Smooth muscle cell (in vitro differentiated cells): ENCODE measurements at regions not wholly inside any gene's neighbourhood (a gene's known extent, or its start where the extent isn't known, plus 50 kb on each side); places are given as distances from the start of the nearest gene placed in this dataset.

ENCODE experiments used
- DNase-seq: peaks from one replicate; lab custom pipeline; 2025; ENCODE audit not compliant: unreplicated experiment; lab: John Stamatoyannopoulos, UW
- H2AFZ ChIP-seq: fragments of 200-600 bp; sonication (generic); 2 replicates; pipeline ENCODE4 v1.6.0; 2016; ENCODE audit warnings: antibody characterized with exemption, low read depth, mild to moderate bottlenecking
- H3F3A ChIP-seq: fragments of 200-600 bp; sonication (generic); 2 replicates; pipeline ENCODE4 v1.6.0; 2017; ENCODE audit warnings: antibody characterized with exemption, low read depth
- H3K27ac ChIP-seq: fragments of 200-600 bp; sonication (generic); 2 replicates; pipeline ENCODE4 v1.5.1; 2016; ENCODE audit warnings: low read depth, mild to moderate bottlenecking
- H3K27me3 ChIP-seq: fragments of 200-600 bp; sonication (generic); 2 replicates; pipeline ENCODE4 v1.6.1; 2016; ENCODE audit warnings: low read depth, mild to moderate bottlenecking
- H3K36me3 ChIP-seq: fragments of 200-600 bp; sonication (generic); 2 replicates; pipeline ENCODE4 v1.5.1; 2016; ENCODE audit warnings: low read depth
- H3K4me1 ChIP-seq: fragments of 200-600 bp; sonication (generic); 2 replicates; pipeline ENCODE4 v1.5.1; 2016; ENCODE audit warnings: low read depth
- H3K4me2 ChIP-seq: fragments of 200-600 bp; sonication (generic); 2 replicates; pipeline ENCODE4 v1.6.0; 2016; ENCODE audit warnings: mild to moderate bottlenecking
- H3K4me3 ChIP-seq: fragments of 200-600 bp; sonication (generic); 2 replicates; pipeline ENCODE4 v1.5.1; 2016; ENCODE audit warnings: mild to moderate bottlenecking
- H3K79me2 ChIP-seq: fragments of 200-600 bp; sonication (generic); 2 replicates; pipeline ENCODE4 v1.6.0; 2016; ENCODE audit warnings: low read depth, mild to moderate bottlenecking
- H3K9ac ChIP-seq: fragments of 200-600 bp; sonication (generic); 2 replicates; pipeline ENCODE4 v1.6.0; 2016; ENCODE audit warnings: low read depth
- H3K9me3 ChIP-seq: fragments of 200-600 bp; sonication (generic); replicated peaks from 2 replicates; pipeline ENCODE4 v1.5.1; 2016; ENCODE audit warnings: low read depth
- H4K20me1 ChIP-seq: fragments of 200-600 bp; sonication (generic); 2 replicates; pipeline ENCODE4 v1.6.0; 2016; ENCODE audit warnings: low read depth
- CTCF ChIP-seq: fragments of 200-600 bp; sonication (generic); IDR thresholded peaks from 2 replicates; pipeline ENCODE4 v1.5.1; 2017; ENCODE audit warnings: borderline replicate concordance, mild to moderate bottlenecking, antibody characterized with exemption; ENCODE audit not compliant: insufficient read depth, poor library complexity, severe bottlenecking
- WGBS: methylation state at CpG from one replicate; pipeline ENCODE4 v1.1.7; 2016; ENCODE audit warnings: low lambda C conversion rate; 5-methylcytosine and 5-hydroxymethylcytosine counted together

GRCh38 chr3:189076449-189076848, 95.3 kb upstream of the TPRG1 start:
- H3K27me3 ChIP-seq, result no peaks in the 10 kb centered on the region
- no peaks in the 10 kb centered on the region for H3K9me3 ChIP-seq
- H3K36me3 ChIP-seq, result no peaks in the 10 kb centered on the region
- no peak overlapping the region for H3K9ac ChIP-seq
- H4K20me1 ChIP-seq, result no peaks in the 10 kb centered on the region
- no peak overlapping the region for H3K4me3 ChIP-seq
- H3F3A ChIP-seq, result no peaks in the 10 kb centered on the region
- no peaks in the 10 kb centered on the region for H3K79me2 ChIP-seq
- WGBS, result 37% methylated on average over 1 of the region's 1 CpG
- H3K27ac ChIP-seq, result no peak overlapping the region
- DNase-seq, result no peak
- H2AFZ ChIP-seq, result no peak overlapping the region
- no peak for TF ChIP-seq CTCF
- no peak overlapping the region for H3K4me2 ChIP-seq
- no peaks in the 10 kb centered on the region for H3K4me1 ChIP-seq

DNA sequence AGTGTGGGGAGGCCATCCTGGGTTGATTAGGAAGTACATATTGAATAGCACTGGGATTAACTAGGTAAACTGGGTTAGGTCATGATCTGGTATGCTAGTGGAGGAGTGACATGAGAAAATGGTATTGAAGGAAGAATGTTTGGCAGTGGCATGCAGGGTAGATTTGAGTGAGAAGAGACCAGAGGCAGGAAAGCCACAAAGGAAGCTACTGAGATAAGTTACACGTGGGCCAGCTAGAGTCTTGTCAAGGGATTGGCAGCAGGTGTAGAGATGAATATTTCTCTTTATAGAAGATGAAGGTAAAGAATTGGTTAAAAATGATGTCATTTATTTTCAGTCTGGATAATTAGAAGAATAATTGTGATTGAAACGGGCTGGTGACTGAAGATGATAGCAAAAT, 91.0 kb upstream of the TPRG1 start:
- H3K4me3 ChIP-seq, result no peak overlapping the region
- no peaks in the 10 kb centered on the region for H3K4me1 ChIP-seq
- no peaks in the 10 kb centered on the region for H3K9me3 ChIP-seq
- no peak overlapping the region for H3K4me2 ChIP-seq
- H3K27me3 ChIP-seq, result no peaks in the 10 kb centered on the region
- DNase-seq, result no peak
- no peak for TF ChIP-seq CTCF
- no peaks in the 10 kb centered on the region for H3K79me2 ChIP-seq
- H3F3A ChIP-seq, result no peaks in the 10 kb centered on the region
- H3K9ac ChIP-seq, result no peak overlapping the region
- H4K20me1 ChIP-seq, result no peaks in the 10 kb centered on the region
- no peak overlapping the region for H2AFZ ChIP-seq
- H3K27ac ChIP-seq, result no peak overlapping the region
- WGBS, result 77% methylated on average over 2 of the region's 2 CpGs
- no peaks in the 10 kb centered on the region for H3K36me3 ChIP-seq

DNA sequence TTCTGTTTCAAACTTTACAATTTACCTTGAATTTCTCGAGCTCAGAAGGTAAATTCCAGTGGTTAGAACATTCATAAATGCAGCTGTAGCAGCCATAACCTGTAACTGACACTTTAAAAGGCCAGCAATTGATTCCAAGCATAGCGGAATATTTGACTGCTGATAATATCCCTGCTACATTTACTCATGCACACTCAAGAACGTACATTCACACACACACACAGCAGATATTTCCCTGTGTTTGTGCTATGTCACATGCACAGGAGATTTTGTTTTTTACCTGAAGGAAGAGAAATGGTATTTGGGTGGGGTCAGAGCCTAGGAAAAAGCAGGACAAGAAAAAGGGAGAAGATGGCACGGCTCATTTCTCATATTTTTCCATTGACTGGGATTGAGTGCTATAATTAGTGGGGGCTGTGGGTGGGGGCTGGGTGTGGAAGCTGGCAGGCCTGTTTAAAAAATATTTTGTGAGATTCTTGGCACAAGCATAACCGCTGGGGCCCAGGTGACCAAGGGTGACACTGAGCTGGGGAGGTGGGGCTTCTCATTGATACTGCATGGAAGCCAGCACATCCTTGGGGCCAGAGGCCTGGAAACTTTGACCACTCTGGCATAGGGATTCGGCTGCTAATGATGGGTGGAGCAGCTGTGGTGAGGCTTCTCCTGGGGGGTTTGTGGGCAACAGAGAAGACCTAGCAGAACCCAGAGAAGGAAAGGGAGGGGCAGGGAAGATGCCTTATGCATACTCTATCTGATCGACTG, 88.9 kb upstream of the TPRG1 start:
- H4K20me1 ChIP-seq, result no peaks in the 10 kb centered on the region
- 83% methylated on average over 7 of the region's 7 CpGs for WGBS
- no peak for DNase-seq
- no peak for TF ChIP-seq CTCF
- no peaks in the 10 kb centered on the region for H3K79me2 ChIP-seq
- H3K9ac ChIP-seq, result no peak overlapping the region
- no peak overlapping the region for H3K27ac ChIP-seq
- no peak overlapping the region for H3K4me3 ChIP-seq
- no peak overlapping the region for H2AFZ ChIP-seq
- no peaks in the 10 kb centered on the region for H3K36me3 ChIP-seq
- H3K4me2 ChIP-seq, result no peak overlapping the region
- H3K9me3 ChIP-seq, result no peaks in the 10 kb centered on the region
- no peaks in the 10 kb centered on the region for H3K27me3 ChIP-seq
- no peaks in the 10 kb centered on the region for H3F3A ChIP-seq
- H3K4me1 ChIP-seq, result no peaks in the 10 kb centered on the region

GRCh38 chr3:189084620-189085019, 87.2 kb upstream of the TPRG1 start:
- Histone ChIP-seq H3K4me1 (no peaks in the 10 kb centered on the region), H3K79me2 (no peaks in the 10 kb centered on the region), H3K27ac (no peak overlapping the region), H3K9ac (no peak overlapping the region), H3K4me3 (no peak overlapping the region), H3K9me3 (no peaks in the 10 kb centered on the region), H2AFZ (no peak overlapping the region), H3F3A (no peaks in the 10 kb centered on the region), H4K20me1 (no peaks in the 10 kb centered on the region), H3K4me2 (no peak overlapping the region), H3K36me3 (no peaks in the 10 kb centered on the region), H3K27me3 (no peaks in the 10 kb centered on the region)
- no peak for DNase-seq
- no peak for TF ChIP-seq CTCF
- 83% methylated on average over 4 of the region's 4 CpGs for WGBS
